Effector memory CD8-positive, alpha-beta T cell (primary cell): ENCODE measurements at regions not wholly inside any gene's neighbourhood (a gene's known extent, or its start where the extent isn't known, plus 50 kb on each side); places are given as distances from the start of the nearest gene placed in this dataset.
"Not testable (repeated sequence)": the region's sequence is repeated elsewhere in the genome, so short reads cannot be mapped to it uniquely, and the experiment has no call there.

Experiments used
- ATAC-seq: fragments of 150-1000 bp; cut with Tn5 transposase; replicated peaks from 2 replicates; pipeline ENCODE4 v1.10.0; 2021; ENCODE audit warnings: mild to moderate bottlenecking, moderate library complexity
- DNase-seq, 3 experiments: peaks; one replicate each; pipeline ENCODE4 v3.0.0; 2021
- H3K27ac Mint-ChIP-seq, 2 donors: one replicate each; pipeline ENCODE4 v1.8.0; 2022; ENCODE audit warnings: mild to moderate bottlenecking in 2 of 2, mixed read lengths in 2 of 2, moderate library complexity in 2 of 2
- H3K27me3 Mint-ChIP-seq, 2 donors: one replicate each; pipeline ENCODE4 v1.8.0; 2022; ENCODE audit warnings: mixed read lengths in 2 of 2
- H3K36me3 Mint-ChIP-seq: one replicate; pipeline ENCODE4 v1.8.0; 2022; ENCODE audit warnings: mild to moderate bottlenecking, moderate library complexity, mixed read lengths; ENCODE audit not compliant: insufficient read depth
- H3K4me1 Mint-ChIP-seq, 2 donors: one replicate each; pipeline ENCODE4 v1.8.0; 2022; ENCODE audit warnings: low read depth in 2 of 2, mixed read lengths in 2 of 2
- H3K4me3 Mint-ChIP-seq, 2 donors: one replicate each; pipeline ENCODE4 v1.8.0; 2022; ENCODE audit warnings: mild to moderate bottlenecking in 2 of 2, mixed read lengths in 2 of 2, moderate library complexity in 2 of 2
- H3K9me3 Mint-ChIP-seq, 2 donors: one replicate each; pipeline ENCODE4 v1.8.0; 2022; ENCODE audit warnings: mixed read lengths in 2 of 2

- H3K9me3 Mint-ChIP-seq, H3K27me3 Mint-ChIP-seq, H3K27ac Mint-ChIP-seq, ATAC-seq, DNase-seq, H3K4me3 Mint-ChIP-seq, H3K36me3 Mint-ChIP-seq: not testable (repeated sequence)
- peaks cover 0 to 11% of the 10 kb centered on the region in 2 donors for H3K4me1 Mint-ChIP-seq
These were observed 302.9 kb upstream of the PLGLB2 start for GRCh38 chr2:87444951-87445350.

GRCh38 chr2:87445613-87446312 lies 302.1 kb upstream of the PLGLB2 start:
- peaks cover 0 to 11% of the 10 kb centered on the region in 2 donors for H3K4me1 Mint-ChIP-seq
- not testable (repeated sequence) for H3K27me3 Mint-ChIP-seq, H3K4me3 Mint-ChIP-seq, DNase-seq, ATAC-seq, H3K36me3 Mint-ChIP-seq, H3K27ac Mint-ChIP-seq, H3K9me3 Mint-ChIP-seq

- not testable (repeated sequence) for H3K4me3 Mint-ChIP-seq, DNase-seq
These were observed 301.6 kb upstream of the PLGLB2 start for GRCh38 chr2:87446313-87446696.

GRCh38 chr2:87449462-87449980 lies 298.4 kb upstream of the PLGLB2 start:
- not testable (repeated sequence) for H3K27ac Mint-ChIP-seq, DNase-seq, H3K36me3 Mint-ChIP-seq, H3K9me3 Mint-ChIP-seq, ATAC-seq, H3K4me3 Mint-ChIP-seq, H3K27me3 Mint-ChIP-seq, H3K4me1 Mint-ChIP-seq

More at GRCh38 chr2:87446313-87446696, 301.6 kb upstream of the PLGLB2 start:
- ATAC-seq, H3K27me3 Mint-ChIP-seq, H3K27ac Mint-ChIP-seq, H3K36me3 Mint-ChIP-seq, H3K9me3 Mint-ChIP-seq: not testable (repeated sequence)
- peaks cover 0 to 11% of the 10 kb centered on the region in 2 donors for H3K4me1 Mint-ChIP-seq

- peak overlapping the region in 1 of 2 donors; percentile 11 for H3K27ac Mint-ChIP-seq
- peak overlapping the region in 1 of 2 donors; percentile 44 for H3K4me3 Mint-ChIP-seq
- ATAC-seq, H3K9me3 Mint-ChIP-seq, H3K4me1 Mint-ChIP-seq, H3K27me3 Mint-ChIP-seq, DNase-seq, H3K36me3 Mint-ChIP-seq: not testable (repeated sequence)
These were observed 295.7 kb upstream of the PLGLB2 start for GRCh38 chr2:87452193-87452592.

GRCh38 chr2:87452861-87453260 lies 295.0 kb upstream of the PLGLB2 start:
- not testable (repeated sequence) for H3K27ac Mint-ChIP-seq, H3K9me3 Mint-ChIP-seq, H3K36me3 Mint-ChIP-seq, H3K4me3 Mint-ChIP-seq, H3K27me3 Mint-ChIP-seq, ATAC-seq, H3K4me1 Mint-ChIP-seq, DNase-seq

GRCh38 chr2:87453965-87454364 lies 293.9 kb upstream of the PLGLB2 start:
- DNase-seq, H3K9me3 Mint-ChIP-seq, H3K36me3 Mint-ChIP-seq, H3K27ac Mint-ChIP-seq, ATAC-seq, H3K27me3 Mint-ChIP-seq, H3K4me1 Mint-ChIP-seq: not testable (repeated sequence)
- H3K4me3 Mint-ChIP-seq = peak overlapping the region in 1 of 2 donors; percentile 41

GRCh38 chr2:87454421-87454820 lies 293.5 kb upstream of the PLGLB2 start:
- ATAC-seq, H3K4me1 Mint-ChIP-seq, H3K9me3 Mint-ChIP-seq, H3K36me3 Mint-ChIP-seq, H3K27me3 Mint-ChIP-seq, H3K27ac Mint-ChIP-seq, DNase-seq: not testable (repeated sequence)
- H3K4me3 Mint-ChIP-seq = peak overlapping the region in 1 of 2 donors; percentile 41

GRCh38 chr2:87455209-87455853 lies 292.6 kb upstream of the PLGLB2 start:
- H3K27ac Mint-ChIP-seq = peak overlapping the region; percentile 46 to 52
- not testable (repeated sequence) for H3K27me3 Mint-ChIP-seq, H3K36me3 Mint-ChIP-seq, H3K9me3 Mint-ChIP-seq, DNase-seq, H3K4me1 Mint-ChIP-seq
- peak; percentile 58 for ATAC-seq
- H3K4me3 Mint-ChIP-seq = peak overlapping the region; percentile 74 to 80

- ATAC-seq = peak; percentile 59
- not testable (repeated sequence) for DNase-seq, H3K36me3 Mint-ChIP-seq, H3K4me1 Mint-ChIP-seq, H3K9me3 Mint-ChIP-seq, H3K27me3 Mint-ChIP-seq
- H3K4me3 Mint-ChIP-seq = peak overlapping the region; percentile 74 to 80
- peak overlapping the region; percentile 15 to 64 for H3K27ac Mint-ChIP-seq
These were observed 292.0 kb upstream of the PLGLB2 start for GRCh38 chr2:87455854-87456249.

- peak overlapping the region; percentile 74 to 80 for H3K4me3 Mint-ChIP-seq
- not testable (repeated sequence) for H3K36me3 Mint-ChIP-seq
These were observed 291.3 kb upstream of the PLGLB2 start for GRCh38 chr2:87456477-87457128.

GRCh38 chr2:87457129-87457499 lies 290.8 kb upstream of the PLGLB2 start:
- H3K4me1 Mint-ChIP-seq, H3K9me3 Mint-ChIP-seq, H3K36me3 Mint-ChIP-seq, H3K27ac Mint-ChIP-seq, ATAC-seq, H3K27me3 Mint-ChIP-seq, H3K4me3 Mint-ChIP-seq, DNase-seq: not testable (repeated sequence)

More at GRCh38 chr2:87456477-87457128, 291.3 kb upstream of the PLGLB2 start:
- H3K27me3 Mint-ChIP-seq, H3K9me3 Mint-ChIP-seq, DNase-seq, H3K4me1 Mint-ChIP-seq: not testable (repeated sequence)
- H3K27ac Mint-ChIP-seq = peak overlapping the region; percentile 15 to 64
- peak; percentile 51 for ATAC-seq

GRCh38 chr2:87458938-87459337 lies 288.9 kb upstream of the PLGLB2 start:
- not testable (repeated sequence) for H3K36me3 Mint-ChIP-seq, H3K4me1 Mint-ChIP-seq, DNase-seq, H3K27me3 Mint-ChIP-seq, H3K9me3 Mint-ChIP-seq
- Mint-ChIP-seq H3K4me3 (peak overlapping the region; percentile 77 to 79), H3K27ac (peak overlapping the region in 1 of 2 donors; percentile 92)
- peak; percentile 11 for ATAC-seq
